HT1080 (cell line): ENCODE measurements at regions not wholly inside any gene's neighbourhood (a gene's known extent, or its start where the extent isn't known, plus 50 kb on each side); places are given as distances from the start of the nearest gene placed in this dataset.
"Not testable (repeated sequence)": the region's sequence is repeated elsewhere in the genome, so short reads cannot be mapped to it uniquely, and the experiment has no call there.

Experiments
- DNase-seq: peaks from one replicate; pipeline ENCODE4 v3.0.0-alpha.2; 2015; ENCODE audit warnings: low read depth

DNA sequence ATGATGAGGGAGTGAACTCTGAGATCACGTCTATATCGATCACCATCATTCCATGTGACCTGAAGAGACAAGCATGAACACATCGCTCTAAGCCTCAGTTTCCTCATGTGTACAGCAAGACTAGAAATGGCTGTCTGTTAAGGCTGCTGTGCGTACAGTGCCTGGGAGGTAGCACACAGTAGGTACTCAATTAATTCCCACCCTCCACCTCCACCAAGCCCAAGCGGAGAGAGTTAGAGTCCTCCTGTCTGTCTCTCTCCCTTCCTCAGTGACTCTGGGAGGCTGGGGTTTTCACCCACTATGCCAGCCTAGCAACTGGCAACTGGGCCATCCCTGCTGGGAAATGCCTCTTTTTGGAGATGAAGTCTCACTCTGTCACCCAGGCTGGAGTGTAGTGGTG, 318.3 kb upstream of the CCL2 start:
- DNase-seq, result no peak

DNA sequence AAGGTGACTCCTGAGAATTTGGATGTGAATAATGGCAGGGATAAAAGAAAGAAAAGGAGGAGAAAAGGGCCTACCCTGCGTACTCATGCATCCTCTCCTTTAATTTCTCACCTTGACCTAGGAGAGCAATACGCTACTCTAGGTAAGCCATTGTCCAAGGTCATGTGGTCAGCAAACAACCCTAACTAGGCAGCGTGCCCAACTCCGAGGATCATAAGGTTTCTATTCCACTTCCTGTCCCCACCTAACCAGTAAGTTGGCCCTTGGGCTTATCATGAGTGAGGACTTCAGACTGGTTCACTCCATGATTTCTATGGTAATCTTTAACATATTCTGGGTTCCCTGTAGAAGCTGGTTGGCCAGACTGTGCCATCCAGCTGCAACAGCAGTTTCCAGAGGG, 315.1 kb upstream of the CCL2 start:
- no peak for DNase-seq

DNA sequence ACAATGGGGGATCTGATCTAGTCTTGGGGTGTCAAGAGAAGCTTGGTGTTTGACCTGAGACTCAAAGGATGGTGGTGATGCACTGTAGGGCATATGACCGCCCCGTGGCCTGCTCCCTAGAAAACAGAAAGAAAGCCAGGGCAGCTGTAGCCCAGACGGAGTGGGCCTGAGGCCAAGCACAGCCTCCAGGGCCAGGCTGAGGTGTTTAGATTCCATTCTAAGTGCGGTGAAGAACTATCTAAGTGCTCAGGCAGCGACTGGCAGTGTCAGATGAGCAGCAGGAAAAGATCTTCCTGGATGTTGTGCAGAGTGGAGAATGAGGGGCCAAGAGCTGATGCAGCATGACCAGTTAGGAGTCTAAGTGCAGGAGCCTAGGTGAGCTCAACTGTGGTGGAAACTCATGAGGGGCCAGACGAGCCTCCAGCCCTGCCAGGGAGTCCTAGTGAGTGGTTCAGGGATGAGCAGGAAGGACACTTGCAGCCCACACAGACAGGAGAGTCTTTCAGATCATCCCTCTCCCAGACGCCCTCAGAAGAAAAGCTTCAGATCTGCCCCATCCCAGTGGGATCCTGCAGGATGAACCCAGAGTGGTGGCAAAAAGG, 314.2 kb upstream of the CCL2 start:
- no peak for DNase-seq

DNA sequence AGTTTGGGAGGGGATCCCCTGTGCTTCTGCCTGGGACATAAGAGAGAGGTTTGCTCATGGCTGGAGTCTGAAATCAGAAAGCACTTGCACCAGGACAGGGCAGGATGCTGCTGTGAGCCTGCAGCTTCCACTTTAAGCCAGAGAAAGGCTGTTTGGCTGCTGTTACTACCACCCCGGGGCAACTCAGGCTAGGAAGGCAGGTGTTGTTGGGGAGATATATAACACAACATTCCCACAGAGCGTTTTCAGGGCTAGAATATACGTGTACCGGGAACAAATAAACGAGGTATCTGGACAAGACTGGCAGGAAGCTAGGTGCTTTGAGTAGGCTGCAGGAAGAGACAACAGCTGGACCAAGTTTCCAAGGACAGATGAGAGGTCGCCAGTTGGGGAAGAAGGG, 313.3 kb upstream of the CCL2 start:
- DNase-seq, result no peak

DNA sequence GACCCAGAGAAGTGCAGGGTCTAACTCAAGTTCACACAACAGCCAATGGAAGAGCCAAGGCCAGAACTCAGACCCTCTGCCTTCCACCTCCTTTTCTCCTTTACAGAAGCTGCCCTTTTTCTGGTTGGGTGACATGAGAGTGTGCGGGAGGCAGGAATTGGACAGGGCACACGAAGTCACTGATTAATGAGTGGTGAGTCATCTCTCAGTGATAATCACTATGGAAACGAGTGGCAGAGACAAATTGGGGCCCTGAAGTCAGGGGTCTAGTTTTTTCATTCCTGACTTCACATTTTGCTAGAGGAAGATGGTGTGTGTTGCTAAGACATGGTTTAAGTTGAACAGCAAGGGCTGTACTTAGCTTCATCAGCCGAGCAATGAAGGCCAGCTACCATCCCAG, 312.7 kb upstream of the CCL2 start:
- no peak for DNase-seq

DNA sequence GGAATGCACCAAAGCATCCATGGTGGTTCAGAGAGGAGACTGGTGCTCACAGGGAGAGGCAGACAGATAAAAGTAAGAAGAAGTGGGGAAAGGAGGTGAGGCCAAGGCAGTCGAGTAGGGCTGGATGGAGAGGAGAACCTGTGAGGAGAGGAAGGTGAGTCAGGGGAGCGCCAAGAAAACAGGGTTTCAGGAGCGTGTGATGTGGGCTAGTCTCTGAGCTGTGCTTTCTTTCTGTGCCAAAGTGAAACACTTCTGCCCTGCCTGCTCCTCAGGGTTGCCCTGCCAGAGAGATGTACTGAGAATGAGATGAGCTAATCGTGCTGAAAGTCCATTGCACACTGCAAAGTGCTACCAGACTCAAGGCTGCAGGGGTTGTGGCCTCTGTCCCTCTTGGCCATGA, 310.7 kb upstream of the CCL2 start:
- DNase-seq, result no peak

DNA sequence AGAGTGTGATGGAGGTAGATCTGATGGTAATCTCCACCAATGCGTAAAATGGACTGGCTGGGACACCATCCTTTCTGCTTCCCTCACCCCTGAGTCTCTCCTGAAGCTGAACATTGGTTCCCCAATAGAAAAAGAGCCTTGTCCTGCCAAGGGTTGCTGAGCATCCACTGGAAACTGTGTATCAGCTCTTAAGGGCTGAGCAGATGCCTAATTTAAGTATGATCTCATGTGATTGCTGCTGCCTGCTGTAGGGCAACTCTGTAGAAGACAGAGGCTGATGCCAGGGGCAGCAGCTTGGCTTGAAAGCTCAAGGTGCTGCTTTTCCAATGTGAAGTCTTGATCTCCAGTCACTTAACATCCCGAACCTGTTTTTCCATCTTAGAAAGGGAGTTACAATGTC, 310.3 kb upstream of the CCL2 start:
- DNase-seq, result no peak

DNA sequence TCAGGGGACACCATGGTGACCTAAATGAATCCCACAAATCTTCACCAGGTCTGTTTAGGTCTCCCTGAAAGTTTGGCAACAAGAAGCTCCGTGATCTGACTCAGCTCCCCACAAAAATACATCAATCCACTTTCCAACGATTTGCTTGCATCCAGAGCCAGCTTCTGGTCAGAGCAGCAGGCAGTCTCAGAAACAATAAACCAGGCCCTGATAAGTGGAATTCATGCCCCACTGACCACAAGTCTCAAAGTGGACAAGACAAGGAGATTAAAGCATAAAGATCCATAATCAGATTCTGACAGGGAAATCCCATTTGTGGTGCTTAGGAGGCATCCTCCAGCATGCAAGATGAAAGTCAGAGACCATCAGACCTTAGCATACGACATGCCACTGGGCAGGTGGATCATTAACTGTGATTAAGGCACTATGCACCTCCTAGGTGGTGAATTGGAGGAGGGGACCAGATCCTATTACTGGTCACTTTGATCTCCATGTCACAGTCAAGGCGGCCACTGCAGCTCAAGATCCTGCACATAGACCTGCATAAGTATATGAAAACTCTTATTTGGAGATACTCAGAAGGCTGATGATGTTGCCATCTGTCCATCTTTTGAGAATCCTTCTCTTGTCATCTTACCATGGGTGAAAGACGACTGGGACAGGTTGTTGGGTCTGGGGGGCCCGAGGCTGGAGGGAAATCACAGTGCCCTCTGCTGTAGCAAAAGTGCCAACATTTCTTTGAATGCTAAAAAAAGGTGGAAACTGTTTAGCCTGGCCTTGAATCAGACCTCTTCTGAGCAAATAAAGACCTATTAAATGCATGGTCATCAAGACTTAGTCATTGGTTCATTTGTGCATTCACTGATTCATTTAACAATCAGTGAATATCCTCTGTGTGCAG, 309.2 kb upstream of the CCL2 start:
- DNase-seq, result no peak

DNA sequence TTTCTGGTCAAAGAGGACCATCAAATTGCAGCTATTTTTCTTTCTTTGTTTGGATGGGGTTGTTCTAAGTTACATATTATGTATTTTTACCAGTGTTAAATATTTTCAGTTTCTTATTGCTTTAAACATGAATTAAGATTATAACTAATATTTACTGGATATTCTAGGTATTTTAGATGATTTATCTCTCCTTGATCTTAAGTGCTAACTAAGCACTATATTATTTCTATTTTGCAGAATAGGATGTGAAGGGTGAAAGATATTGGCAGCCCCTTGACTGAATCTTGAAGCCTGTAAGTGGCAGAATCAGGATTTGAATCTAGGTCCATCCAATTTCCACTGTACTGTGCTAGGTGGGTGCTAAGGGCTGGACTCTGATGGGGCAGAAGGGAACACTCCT, 307.3 kb upstream of the CCL2 start:
- no peak for DNase-seq

DNA sequence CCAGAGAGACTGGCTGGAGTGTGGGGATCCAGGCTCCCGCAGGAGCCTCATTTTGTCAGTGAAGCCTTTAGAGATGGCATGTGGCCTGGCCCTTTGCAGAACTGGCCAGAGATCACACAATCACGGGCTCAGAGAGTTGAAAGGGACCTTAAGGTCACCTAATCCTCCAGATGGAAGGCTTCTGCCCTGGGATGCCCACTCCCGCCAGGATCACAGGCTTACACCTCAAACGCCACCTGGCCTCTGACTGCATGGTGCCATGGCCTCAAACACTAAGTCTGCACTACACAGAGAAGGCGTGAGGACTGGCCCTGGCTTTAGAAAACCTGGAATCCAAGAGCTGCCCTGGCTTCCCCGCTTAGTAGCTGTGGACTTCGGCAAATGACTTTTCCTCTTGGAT, 306.8 kb upstream of the CCL2 start:
- DNase-seq, result no peak

DNA sequence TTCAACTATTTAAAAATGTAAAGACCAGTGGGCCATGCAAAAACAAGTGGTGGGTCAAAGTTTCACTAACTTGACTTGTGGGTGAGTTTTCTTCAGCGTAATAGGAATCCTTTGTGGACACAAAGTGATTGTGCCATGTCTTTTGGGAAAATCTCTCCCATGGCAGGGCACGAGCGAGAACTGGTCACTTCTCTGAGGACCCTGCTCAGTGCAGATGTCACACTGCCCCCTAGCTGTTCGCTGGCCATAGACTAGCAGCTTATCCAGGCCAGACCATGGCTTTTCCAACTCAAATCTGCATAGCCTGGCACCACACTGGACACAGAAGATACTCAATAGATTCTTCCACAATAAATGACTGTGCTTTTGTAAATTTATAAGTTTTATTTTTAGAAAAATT, 306.0 kb upstream of the CCL2 start:
- DNase-seq, result no peak

DNA sequence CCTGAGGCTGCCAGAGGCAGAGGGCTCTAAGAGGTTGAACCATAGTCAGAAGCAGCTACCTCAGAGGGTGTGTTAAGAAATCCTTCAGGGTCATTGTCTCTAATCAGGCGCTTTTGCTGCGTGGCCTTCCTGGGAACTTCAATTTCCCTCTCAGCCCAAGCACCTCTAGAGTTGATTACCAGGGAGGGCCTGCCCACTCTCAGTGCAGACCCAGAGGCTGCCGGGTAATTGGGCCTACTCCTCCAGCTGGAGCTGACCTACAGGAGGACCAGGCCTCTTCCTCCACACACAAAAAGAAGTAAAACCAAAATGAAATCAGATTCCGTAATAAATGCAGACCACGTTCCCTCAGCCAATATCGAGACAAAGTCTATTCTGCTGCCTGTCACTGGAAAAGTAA, 305.0 kb upstream of the CCL2 start:
- no peak for DNase-seq

DNA sequence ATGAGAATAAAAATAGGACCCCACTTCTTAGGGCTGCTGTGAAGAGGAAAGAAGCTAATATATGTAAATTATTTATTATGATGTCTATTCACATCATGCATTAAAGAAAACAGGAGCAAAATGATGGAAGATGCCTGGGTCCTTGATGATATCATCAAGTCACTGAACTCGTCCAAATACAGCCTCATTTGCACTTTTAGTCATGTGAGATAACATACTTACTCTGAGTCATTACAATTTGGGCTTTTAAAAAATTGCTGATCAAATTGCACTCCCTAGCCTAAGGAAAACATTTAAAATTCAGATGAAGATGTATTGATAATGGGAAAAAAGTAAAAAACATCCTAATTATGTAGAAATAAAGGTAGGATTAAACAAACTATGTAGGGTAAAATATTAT, 302.7 kb upstream of the CCL2 start:
- DNase-seq, result no peak

DNA sequence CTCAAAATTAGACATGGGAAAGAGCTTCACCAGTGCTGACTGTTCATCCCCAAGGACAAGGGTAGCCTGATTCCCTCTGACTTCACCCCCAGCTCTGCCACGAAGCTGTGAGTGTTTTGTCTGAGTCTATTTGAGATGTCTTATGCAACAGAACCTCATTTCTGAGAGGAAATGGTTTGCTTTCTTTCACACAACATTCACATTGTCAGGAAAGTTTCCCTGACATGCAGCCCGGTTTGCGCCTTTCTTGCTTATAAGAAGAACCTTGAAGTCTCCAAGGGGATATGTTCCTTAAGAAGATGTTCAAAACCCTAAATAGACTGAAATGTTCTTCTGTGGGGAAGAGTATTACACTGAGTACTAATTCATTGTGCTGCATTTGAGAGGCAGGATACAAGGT, 300.5 kb upstream of the CCL2 start:
- no peak for DNase-seq

DNA sequence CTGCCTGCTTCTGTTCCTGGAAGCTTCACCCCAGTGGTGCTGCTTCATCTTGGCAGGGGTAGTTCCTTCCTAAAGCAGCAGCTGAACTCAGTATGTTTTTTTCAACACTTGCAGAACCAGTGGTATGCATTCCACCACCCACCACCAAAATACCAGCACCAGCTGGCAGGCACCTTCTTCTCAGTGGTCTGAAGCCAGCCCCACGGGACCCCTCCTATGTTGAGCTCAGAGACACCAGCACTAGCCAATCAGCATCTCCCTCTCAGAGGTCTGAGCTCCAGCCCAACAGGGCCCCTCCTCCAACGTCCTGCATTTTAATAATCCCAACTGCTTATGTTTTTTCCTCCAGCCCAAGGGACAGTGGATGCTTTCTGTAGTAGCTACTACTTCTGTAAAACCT, 299.6 kb upstream of the CCL2 start:
- DNase-seq, result no peak

DNA sequence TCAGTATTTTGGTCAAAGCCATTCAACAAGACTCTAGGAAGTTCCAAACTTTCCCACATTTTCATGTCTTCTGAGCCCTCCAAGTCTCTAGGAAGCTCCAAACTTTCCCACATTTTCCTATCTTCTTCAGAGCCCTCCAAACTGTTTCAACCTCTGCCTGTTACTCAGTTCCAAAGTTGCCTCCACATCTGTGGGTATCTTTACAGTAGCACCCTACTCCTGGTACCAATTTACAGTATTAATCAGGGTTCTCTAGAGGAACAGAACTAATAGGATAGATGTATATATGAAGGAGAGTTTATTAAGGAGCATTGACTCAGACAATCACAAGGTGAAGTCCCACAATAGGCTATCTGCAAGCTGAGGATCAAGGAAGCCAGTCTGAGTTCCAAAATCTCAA, 296.0 kb upstream of the CCL2 start:
- not testable (repeated sequence) for DNase-seq

DNA sequence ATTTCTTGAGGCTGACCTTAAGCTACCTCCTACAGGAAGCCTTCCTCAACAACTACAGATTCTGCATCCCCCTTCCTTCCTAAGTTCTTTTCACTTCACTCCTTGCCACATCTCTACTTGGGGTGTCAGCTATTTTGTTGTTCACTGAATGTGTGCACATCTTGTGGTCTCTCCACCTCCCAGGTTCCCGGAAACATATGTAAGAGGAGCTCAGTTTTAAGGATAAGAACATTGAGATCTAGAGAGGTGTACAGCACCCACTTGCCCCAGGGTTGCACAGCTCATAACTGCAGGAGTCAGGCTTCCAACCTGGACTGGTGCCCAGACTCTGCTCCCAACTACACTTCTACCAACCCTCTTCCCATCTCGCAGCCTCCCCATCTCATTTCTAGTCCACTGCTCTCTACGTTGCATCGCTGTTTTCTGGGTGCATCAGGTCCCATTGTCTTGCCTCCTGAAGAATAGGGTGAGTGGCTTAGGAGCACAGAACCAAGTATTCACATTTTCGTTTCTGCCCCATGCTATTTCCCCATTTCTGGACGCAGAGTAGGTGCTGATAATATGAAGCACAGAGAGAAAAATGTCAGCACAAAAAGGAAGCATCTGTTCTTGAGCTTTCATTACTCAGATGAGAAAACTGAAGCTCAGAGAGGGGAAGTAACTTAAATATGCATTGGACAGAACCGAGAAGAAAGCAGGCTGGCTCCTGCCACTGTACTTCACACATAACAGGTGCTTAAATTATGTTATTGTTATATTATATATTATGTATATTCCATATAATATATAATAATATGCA, 292.0 kb upstream of the CCL2 start:
- no peak for DNase-seq

DNA sequence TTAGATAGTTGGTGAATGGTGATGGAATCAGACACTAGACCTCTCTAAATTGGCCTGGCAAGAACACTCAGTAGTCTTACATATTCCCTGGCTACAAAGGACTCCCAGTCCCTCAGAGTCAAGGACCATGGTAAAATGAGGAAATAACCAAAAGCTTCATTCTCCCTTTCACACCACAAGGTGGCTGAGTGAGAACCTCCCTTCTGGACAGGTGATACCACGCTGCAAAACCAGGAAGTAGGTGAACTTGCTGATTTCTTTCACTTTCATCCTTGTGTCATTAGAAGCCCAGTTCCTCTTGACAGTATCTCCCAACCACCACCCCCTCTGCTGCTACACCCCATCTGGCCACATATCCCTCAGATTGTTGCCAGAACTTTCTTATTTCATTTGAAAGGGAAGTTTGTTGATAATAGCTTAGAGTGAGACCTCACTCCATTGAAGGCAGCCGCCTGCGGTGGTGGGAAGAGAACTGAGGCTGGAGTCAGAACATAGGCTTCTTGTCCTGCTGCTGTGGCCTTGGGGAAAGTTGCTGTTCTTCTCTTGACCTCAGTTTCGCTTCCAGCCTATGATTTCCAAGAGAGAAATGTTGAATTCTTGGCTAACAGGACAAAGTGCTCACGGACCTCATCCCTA, 290.6 kb upstream of the CCL2 start:
- no peak for DNase-seq

DNA sequence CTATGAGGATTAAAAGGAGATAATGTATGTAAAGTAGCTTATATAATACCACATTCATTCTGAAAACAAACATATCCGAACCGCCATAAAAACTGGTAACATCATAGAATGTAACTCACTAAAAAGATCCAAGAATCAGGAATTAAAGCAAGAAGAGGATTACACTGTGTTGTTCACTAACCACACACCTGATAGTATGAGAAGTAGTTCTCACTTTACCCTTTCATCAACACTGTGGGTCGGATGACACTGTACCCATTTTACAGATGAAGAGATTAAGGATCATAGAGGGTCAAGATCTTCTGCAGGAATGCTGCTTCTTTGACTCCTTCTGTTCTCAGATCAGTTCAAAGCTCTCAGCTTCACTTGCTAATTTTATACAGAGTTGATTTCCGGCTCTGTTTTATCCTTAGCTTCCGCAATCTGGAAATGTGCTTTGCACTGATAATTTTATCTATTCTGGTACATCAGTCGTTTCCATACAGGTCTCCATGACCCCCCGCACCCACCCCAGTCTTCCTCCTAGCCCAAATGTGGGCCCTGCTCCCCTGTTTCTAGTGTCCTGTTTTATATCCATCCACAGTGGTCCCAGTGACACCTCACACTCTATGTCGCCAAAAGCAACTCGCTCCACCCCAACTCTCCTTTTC, 288.6 kb upstream of the CCL2 start:
- DNase-seq, result no peak

DNA sequence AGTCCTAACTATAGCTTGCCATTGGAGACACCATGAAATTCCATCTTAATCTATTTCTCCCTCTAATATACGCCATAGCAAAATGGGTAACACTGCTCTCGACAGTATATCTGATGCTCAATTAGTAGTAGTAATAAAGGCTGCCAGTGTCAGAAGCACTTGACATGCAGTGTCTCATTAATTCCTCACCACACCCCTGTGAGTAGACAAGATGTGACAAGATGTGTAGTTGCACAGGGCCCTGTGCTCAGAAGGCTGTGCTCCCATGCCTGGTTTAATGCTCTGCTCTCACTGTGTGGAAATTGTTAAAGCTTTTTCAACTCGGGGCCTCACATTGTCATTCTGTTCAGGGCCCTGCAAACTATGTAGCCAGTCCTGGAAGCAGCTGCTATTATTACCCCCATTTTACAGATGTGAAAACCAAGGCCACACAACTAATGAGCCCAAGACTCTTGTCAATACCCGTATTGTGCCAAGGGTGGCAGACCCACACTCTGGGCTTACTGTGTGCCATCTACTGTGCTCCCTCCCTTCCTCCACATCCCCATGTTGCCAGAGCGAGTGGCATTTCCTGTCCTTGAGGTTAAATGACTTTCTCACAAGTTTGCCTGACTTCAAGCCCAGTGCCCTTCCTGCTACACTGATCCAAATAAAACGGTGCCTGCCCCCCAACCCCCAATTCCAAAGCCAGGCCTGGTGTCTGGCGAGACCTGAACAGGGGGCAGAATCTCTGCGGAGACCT, 287.3 kb upstream of the CCL2 start:
- DNase-seq, result no peak
